GM12872 (cell line): ENCODE measurements at regions not wholly inside any gene's neighbourhood (a gene's known extent, or its start where the extent isn't known, plus 50 kb on each side); places are given as distances from the start of the nearest gene placed in this dataset.

Experiments
- CTCF ChIP-seq: IDR thresholded peaks from 3 replicates; pipeline ENCODE4 v1.5.1; 2011; ENCODE audit warnings: low read depth, mild to moderate bottlenecking, low read length, moderate library complexity; ENCODE audit not compliant: insufficient read depth

GRCh38 chr12:75724307-75724927 is 213.0 kb upstream of the KRR1 start:
- no peak for TF ChIP-seq CTCF

- no peak for TF ChIP-seq CTCF
Measured at GRCh38 chr12:75722714-75723200, 211.3 kb upstream of the KRR1 start.

- TF ChIP-seq CTCF: no peak
Measured at GRCh38 chr12:75721796-75722195, 210.4 kb upstream of the KRR1 start.

- no peak for TF ChIP-seq CTCF
Measured at GRCh38 chr12:75720812-75721641, 209.6 kb upstream of the KRR1 start.

GRCh38 chr12:75717902-75718301 is 206.5 kb upstream of the KRR1 start:
- TF ChIP-seq CTCF: no peak

- no peak for TF ChIP-seq CTCF
Measured at GRCh38 chr12:75716291-75717025, 205.0 kb upstream of the KRR1 start.

- no peak for TF ChIP-seq CTCF
Measured at GRCh38 chr12:75715682-75716081, 204.3 kb upstream of the KRR1 start.
